ENCODE measurements at regions not wholly inside any gene's neighbourhood (a gene's known extent, or its start where the extent isn't known, plus 50 kb on each side); places are given as distances from the start of the nearest gene placed in this dataset.

DNA sequence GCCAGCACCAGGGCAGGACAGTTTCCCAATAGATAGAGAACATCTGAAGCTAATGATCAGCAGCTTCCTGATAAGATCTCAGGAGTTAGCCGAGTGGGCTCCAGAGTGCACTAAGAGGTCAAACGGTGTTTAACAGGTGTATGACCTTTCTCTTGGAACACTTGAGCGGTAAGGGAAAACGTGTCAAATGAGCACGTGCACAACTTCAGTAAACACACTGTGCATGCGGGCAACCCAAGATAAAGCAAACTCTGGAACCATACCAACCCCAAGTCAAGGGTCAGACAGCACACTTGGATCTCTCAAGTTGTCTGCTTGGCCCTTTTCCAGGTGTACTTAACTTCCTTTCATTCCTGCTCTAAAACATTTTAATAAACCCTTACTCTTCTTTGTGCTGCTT, 1941.5 kb upstream of the PCDH10 start:
- no peak overlapping the region for H3K27ac ChIP-seq (ENCODE audit: control insufficient read depth, insufficient read depth, low read length)
- no peak overlapping the region for H3K4me3 ChIP-seq (ENCODE audit: control insufficient read depth in 2 of 3, extremely low read depth in 1 of 3, insufficient read depth in 2 of 3, low read depth in 1 of 3, low read length in 3 of 3)
- H3K4me1 ChIP-seq (ENCODE audit: control insufficient read depth, extremely low read depth, insufficient read depth, low read length): no peaks in the 10 kb centered on the region
- no peaks in the 10 kb centered on the region for H3K9me1 ChIP-seq (ENCODE audit: control insufficient read depth, extremely low read depth, insufficient read depth, low read length)
- FAIRE-seq: no peak
- H2AFZ ChIP-seq (ENCODE audit: control insufficient read depth, low read length): no peak overlapping the region
- no peaks in the 10 kb centered on the region for H3K79me2 ChIP-seq (ENCODE audit: control insufficient read depth, insufficient read depth, low read length)
- no peaks in the 10 kb centered on the region for H4K20me1 ChIP-seq (ENCODE audit: control insufficient read depth, extremely low read depth, insufficient read depth, low read length)
- H3K4me2 ChIP-seq (ENCODE audit: control insufficient read depth, extremely low read depth, insufficient read depth, low read depth, low read length): no peak overlapping the region
- TF ChIP-seq EZH2 (IDR thresholded peaks at IDR 0.05; ENCODE audit: low read length): no peak
- TF ChIP-seq, protein P1, sequence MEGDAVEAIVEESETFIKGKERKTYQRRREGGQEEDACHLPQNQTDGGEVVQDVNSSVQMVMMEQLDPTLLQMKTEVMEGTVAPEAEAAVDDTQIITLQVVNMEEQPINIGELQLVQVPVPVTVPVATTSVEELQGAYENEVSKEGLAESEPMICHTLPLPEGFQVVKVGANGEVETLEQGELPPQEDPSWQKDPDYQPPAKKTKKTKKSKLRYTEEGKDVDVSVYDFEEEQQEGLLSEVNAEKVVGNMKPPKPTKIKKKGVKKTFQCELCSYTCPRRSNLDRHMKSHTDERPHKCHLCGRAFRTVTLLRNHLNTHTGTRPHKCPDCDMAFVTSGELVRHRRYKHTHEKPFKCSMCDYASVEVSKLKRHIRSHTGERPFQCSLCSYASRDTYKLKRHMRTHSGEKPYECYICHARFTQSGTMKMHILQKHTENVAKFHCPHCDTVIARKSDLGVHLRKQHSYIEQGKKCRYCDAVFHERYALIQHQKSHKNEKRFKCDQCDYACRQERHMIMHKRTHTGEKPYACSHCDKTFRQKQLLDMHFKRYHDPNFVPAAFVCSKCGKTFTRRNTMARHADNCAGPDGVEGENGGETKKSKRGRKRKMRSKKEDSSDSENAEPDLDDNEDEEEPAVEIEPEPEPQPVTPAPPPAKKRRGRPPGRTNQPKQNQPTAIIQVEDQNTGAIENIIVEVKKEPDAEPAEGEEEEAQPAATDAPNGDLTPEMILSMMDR (optimal IDR thresholded peaks at IDR 0.05 in 1 of 3, IDR thresholded peaks at IDR 0.05 in 1 of 3, conservative IDR thresholded peaks at IDR 0.05 in 1 of 3; ENCODE audit: extremely low read depth in 1 of 3, insufficient read depth in 2 of 3, low read length in 3 of 3): no peak
- H3K36me3 ChIP-seq (ENCODE audit: control insufficient read depth in 2 of 2, extremely low read depth in 1 of 2, insufficient read depth in 2 of 2, low read length in 2 of 2): no peaks in the 10 kb centered on the region
- H3K9me3 ChIP-seq (ENCODE audit: control insufficient read depth, low read depth, low read length): no peaks in the 10 kb centered on the region
- dilution Hi-C loops (cut with MboI; ENCODE audit: extremely low pct_ligation_motif_present, low sequenced_read_pairs): no loop called here
- no peak for DNase-seq (ENCODE audit: low read depth, low spot score)
- H3K27me3 ChIP-seq (ENCODE audit: control insufficient read depth, extremely low read depth, insufficient read depth, low read length): no peaks in the 10 kb centered on the region
- H3K9ac ChIP-seq (ENCODE audit: control insufficient read depth, extremely low read depth, insufficient read depth, low read length): no peak overlapping the region

DNA sequence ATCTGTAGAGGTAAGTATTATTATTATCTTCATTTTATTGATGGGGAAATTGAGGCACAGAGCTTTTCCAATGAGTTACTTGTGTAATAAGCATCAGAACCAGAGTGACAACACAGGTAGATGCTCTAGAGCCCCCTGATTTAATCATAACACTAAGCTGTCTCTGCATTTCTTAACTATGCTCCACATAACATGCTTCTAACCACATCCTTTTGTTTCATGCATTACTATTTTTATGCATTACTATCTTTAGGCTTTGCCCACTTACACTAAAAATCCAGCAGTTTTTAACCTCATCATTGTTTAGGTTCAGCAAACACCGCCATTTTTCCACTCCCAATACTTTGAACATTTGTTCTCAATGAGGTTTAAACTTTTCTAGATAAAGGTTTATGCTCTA, 1900.8 kb upstream of the PCDH10 start:
- no peaks in the 10 kb centered on the region for H3K79me2 ChIP-seq (ENCODE audit: control insufficient read depth, insufficient read depth, low read length)
- H3K27ac ChIP-seq (ENCODE audit: control insufficient read depth, insufficient read depth, low read length): no peak overlapping the region
- H3K36me3 ChIP-seq (ENCODE audit: control insufficient read depth in 2 of 2, extremely low read depth in 1 of 2, insufficient read depth in 2 of 2, low read length in 2 of 2): no peaks in the 10 kb centered on the region
- H3K4me3 ChIP-seq (ENCODE audit: control insufficient read depth in 2 of 3, extremely low read depth in 1 of 3, insufficient read depth in 2 of 3, low read depth in 1 of 3, low read length in 3 of 3): no peak overlapping the region
- no peak overlapping the region for H3K4me2 ChIP-seq (ENCODE audit: control insufficient read depth, extremely low read depth, insufficient read depth, low read depth, low read length)
- no peak overlapping the region for H3K9ac ChIP-seq (ENCODE audit: control insufficient read depth, extremely low read depth, insufficient read depth, low read length)
- no peak for TF ChIP-seq EZH2 (IDR thresholded peaks at IDR 0.05; ENCODE audit: low read length)
- TF ChIP-seq, protein P1 (optimal IDR thresholded peaks at IDR 0.05 in 1 of 3, IDR thresholded peaks at IDR 0.05 in 1 of 3, conservative IDR thresholded peaks at IDR 0.05 in 1 of 3; ENCODE audit: extremely low read depth in 1 of 3, insufficient read depth in 2 of 3, low read length in 3 of 3): no peak
- dilution Hi-C loops (cut with MboI; ENCODE audit: extremely low pct_ligation_motif_present, low sequenced_read_pairs): no loop called here
- H3K9me1 ChIP-seq (ENCODE audit: control insufficient read depth, extremely low read depth, insufficient read depth, low read length): no peaks in the 10 kb centered on the region
- H2AFZ ChIP-seq (ENCODE audit: control insufficient read depth, low read length): no peak overlapping the region
- H4K20me1 ChIP-seq (ENCODE audit: control insufficient read depth, extremely low read depth, insufficient read depth, low read length): no peaks in the 10 kb centered on the region
- no peaks in the 10 kb centered on the region for H3K27me3 ChIP-seq (ENCODE audit: control insufficient read depth, extremely low read depth, insufficient read depth, low read length)
- no peak for FAIRE-seq
- no peak for DNase-seq (ENCODE audit: low read depth, low spot score)
- no peaks in the 10 kb centered on the region for H3K9me3 ChIP-seq (ENCODE audit: control insufficient read depth, low read depth, low read length)
- no peaks in the 10 kb centered on the region for H3K4me1 ChIP-seq (ENCODE audit: control insufficient read depth, extremely low read depth, insufficient read depth, low read length)
